GM18498 (cell line): ENCODE measurements at regions not wholly inside any gene's neighbourhood (a gene's known extent, or its start where the extent isn't known, plus 50 kb on each side); places are given as distances from the start of the nearest gene placed in this dataset.
"Not testable (repeated sequence)": the region's sequence is repeated elsewhere in the genome, so short reads cannot be mapped to it uniquely, and the experiment has no call there.

Experiments used
- ATAC-seq: cut with Tn5 transposase; IDR thresholded peaks from one replicate; pipeline ENCODE4 v1.9.1; 2021; ENCODE audit warnings: mild to moderate bottlenecking, moderate library complexity; ENCODE audit not compliant: unreplicated experiment

DNA sequence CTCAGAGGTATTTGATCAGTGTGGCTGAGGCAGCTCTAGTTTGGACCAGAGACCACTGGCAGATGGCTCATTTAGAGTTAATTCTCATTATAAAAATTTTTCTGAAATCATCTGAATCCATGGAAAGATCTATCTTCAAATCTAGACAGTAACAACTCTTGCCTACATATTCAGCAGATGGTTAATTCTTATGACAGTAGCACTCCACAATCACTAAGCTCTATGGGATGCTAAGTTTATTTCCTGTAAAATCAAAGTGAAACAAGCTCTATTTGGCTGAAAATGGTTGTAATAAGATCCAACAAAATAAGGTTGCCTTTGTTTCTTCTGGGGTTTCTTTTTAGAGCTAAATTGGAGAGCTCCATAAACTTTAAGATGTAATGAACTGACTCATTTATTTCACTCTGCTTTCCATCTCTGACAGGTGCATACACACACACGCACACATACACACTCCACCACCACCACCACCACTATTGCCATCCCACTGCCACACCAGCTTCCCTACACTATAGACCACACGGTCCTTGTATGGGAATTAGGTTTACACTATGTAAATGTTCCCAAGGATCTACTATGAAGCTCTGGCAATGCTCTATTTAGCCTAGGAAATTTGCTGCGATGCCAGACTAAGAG, 293.1 kb downstream of the RPAP3 start:
- no peak for ATAC-seq

DNA sequence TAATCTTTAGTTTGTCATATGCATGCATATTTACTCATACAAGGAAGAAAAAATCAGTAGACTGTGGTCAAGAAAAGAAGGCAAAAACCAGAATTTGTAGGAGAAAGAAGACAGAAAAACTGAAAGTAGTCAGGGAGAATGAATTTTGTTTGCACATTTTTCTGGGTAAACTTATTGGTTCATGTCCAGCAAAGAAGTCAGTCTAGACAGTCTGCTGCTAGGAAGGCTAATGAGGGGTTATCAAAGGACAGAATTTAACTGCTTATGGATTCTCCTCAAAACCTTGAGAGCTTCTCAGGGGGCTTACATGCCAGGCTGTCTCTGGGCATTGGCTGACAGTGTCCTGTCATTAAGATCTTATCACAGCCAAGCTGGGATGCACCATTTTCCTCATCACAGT, 293.9 kb downstream of the RPAP3 start:
- no peak for ATAC-seq

DNA sequence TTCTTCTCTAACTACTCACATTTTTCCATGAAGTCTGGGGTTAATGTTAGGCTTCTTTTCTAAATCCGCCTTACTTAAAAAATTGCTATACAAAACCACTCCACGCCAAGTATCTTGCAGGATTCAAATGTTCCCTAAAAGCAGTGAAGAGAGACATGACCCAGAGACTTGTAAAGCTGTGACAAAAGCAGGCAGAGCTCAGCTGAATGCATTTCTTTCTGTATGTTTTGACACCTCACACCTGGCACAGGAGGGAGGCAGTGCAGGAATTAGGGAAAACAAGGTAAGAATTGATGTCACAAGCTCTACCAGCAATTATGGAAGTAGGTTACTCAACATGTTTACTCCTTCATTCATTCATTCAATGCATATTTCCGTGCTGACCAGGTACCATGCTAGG, 295.0 kb downstream of the RPAP3 start:
- ATAC-seq = no peak

DNA sequence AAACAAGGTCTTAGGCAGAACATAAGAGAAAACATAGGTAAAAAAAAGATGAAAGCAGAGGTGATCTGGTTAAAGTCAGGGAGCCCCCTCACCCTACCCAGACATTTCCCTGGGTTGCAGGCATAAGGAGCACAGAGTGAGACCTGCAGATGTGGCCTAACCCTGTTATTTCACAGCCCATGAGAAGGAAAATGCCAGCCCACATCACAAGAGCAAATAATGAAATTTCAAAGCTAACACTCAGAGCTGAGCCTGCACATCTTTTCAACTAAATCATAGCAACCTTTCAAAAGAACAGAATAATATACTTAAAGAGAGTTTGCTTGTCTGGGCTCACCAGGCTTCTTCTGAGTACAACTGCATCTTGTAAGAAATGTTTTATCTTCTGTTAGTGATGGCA, 295.4 kb downstream of the RPAP3 start:
- ATAC-seq = no peak

DNA sequence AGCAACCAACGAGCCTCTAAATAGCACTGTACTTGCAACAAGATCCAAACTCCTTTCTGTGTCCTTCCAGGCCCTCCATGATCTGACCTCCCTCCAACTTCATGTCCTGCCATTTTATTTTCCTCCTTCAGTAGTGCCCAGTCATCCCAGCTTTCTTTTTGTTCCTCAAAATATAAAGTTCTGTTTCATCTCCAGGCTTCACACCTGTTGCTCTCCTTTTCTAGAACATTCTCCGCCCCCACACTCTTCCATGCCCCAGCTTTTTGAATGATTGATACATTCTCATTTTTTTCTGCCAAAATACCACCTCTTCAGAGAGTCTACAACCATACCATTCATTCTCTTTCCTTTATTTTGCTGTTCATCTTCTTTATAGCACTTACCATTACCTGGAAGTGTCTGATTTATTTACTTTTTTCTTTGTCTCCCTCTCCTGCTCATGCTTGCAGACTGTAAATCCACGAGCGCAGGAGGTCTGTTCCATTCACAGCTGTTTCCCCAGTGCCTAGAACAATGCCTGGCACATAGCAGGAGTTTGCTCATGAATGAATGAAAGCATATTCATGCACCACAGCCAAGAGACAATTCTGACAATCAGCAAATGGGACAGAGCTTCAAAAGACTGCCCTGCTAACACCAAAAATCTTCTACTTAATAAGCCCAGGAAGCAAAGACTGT, 296.4 kb downstream of the RPAP3 start:
- ATAC-seq = no peak

DNA sequence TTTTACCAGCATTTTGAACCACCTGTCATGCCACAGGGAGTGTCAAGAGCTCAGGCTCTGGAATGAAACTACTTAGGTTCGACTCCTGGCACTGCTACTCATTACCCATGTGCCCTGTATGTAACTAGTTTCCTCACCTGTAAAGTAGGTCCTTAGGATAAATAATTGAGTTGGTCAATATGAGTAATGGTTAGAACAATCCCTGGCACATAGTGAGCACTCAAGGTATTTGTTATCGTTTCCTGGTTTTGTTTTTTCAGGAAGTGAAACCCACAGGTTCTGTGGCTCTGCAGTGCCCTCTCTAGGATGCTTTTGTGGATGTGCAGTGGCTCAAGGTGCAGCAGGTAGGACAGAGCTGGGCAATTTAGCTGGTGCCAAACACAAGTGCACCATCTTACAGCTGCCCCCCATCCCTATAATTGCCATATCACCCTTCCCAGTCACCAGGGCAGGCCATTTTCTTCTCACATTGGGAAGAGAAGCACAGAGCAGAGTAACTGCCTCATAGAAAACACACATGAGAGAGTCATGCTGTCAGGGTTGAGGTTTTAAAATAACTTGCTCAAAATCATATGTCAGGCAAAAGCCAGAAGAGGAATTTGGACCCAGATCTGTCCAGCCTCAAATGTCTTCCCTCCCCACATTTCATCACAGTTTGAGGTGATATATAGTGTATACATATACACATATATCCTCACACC, 297.5 kb downstream of the RPAP3 start:
- peak; percentile 95 for ATAC-seq

DNA sequence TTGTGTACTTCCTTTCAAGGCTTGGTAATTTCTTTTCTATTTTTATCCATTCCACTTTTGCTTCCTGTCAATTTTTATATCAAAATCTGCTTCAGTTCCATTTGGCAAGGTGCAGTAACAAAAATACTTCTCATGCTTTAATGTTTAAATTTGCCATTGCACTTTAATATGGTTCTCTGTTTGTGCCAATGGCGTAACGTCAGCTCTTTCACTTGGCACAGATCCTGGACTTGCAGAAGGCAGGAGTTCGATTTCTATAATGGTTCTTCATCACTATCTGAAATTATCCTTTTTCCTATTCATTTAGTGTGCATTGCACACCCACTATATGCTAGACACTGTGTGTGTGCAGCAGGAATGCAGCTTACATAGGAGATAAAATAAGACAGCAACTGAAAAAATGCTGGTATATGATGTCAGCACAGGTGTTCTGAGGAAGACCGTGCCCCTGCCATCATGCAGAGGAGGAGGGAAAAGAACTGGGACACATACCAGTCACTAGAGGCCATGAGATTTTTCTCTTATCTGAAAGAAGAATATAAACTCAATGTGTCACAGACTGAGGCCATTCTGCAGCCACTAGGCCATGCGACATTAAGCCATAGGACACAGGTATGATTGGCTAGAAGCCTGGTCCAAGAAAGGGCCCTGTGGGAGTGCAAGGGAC, 298.2 kb downstream of the RPAP3 start:
- peak; percentile 32 for ATAC-seq

DNA sequence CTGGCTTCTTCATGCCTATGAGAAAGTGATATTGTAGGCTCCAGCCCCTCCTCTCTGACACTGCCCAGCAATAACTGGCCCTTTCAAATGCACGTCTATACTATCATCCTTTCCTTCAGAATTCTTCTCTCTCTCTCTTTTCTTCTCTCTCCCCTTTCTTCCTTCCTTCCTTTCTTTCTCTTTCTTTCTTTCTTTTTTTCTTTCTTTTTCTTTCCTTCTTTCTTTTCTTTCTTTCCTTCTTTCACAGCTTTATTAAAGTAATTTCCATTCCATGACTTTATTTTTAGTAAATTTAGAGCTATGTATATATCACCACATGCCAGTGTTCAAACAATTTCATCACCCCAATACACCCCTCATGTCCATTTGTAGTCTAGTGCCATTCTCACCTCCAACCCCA, 302.1 kb downstream of the RPAP3 start:
- no peak for ATAC-seq

DNA sequence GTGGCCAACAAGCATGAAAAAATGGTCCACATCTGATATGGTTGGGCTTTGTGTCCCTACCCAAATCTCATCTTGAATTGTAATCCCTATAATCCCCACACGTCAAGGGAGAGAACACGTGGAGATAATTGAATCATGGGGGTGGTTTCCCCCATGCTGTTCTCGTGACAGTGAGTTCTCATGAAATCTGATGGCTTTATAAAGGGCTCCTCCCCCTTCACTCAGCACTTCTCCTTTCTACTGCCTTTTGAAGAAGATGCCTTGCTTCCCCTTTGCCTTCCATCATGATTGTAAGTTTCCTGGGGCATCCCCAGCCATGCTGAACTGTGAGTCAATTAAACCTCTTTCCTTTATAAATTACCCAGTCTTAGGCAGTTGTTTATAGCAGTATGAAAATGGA, 304.6 kb downstream of the RPAP3 start:
- not testable (repeated sequence) for ATAC-seq

DNA sequence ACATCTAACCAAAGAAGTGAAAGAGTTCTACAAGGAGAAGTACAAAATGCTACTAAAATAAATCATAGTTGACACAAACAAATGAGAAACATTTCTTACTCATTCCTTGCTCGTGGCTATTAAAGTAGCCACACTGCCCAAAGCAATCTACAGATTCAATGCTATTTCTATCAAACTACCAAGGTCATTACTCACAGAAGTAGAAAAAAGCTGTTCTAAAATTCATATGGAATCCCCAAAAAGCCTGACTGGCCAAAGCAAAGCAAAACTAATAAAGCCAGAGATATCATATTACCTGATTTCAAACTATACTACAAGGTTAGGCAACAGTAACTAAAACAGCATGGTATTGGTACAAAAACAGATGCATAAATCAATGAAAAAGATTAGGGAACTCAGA, 305.6 kb downstream of the RPAP3 start:
- no peak for ATAC-seq

DNA sequence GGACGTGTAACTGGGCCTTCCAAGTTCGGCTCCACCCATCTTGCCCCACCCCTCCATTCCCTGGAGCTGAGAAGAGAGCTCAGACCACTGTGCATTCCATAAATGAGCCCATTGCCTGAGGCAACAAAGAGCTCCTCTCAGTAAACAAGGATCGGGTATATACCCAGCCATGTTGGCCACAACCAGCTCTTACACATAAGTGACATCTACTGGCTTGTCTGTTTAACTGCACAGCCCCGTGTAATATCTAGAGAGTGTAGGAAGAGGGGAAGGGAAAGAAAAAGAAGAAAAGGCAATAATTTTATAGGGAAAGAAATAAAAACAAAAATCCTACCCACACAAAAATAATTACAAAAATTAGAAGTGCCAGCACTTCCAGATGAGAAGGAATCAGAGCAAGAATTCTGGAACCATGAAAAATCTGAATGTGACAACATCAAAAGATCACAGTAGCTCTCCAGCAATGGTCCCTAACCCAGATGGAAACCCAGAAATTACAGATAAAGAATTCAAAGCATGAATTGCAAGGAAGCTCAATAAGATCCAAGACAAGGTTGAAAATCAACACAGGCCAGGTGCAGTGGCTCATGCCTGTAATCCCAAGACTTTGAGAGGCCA, 308.1 kb downstream of the RPAP3 start:
- ATAC-seq = peak; percentile 79

DNA sequence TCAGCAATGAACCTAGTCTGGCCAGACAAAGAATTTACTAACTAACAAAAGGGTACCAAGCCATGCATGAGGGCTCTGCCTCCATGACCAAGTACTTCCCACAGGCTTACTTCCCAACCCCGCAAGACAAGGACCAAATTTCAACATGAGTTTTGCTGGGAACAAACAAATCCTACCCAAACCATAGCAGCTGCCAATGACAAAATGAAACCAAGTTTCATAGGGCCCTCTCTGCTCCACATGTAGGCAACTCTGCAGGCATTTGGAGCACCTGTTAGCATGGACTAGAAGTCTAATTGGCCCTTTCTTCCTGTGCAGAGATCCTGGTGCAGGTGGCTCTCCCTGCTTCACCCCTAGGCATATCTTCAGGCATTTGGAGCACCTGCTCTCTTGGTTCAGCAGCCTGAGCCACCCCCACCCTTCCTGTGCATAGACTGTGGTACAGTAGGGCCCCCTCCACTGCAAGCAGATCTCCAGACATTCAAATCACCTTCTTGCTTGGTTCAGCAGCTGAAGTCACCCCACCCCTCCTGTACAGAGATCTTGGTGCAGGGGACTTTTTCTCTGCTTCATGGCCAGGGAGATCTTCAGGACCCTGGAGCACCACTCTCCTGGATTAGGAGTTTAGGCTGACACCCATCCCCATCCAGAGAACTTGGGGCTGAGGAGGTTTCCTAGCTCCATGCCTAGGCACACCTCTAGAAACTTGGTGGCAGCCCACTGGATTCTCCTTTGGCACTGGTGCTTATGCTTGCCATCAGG, 308.7 kb downstream of the RPAP3 start:
- ATAC-seq = no peak

DNA sequence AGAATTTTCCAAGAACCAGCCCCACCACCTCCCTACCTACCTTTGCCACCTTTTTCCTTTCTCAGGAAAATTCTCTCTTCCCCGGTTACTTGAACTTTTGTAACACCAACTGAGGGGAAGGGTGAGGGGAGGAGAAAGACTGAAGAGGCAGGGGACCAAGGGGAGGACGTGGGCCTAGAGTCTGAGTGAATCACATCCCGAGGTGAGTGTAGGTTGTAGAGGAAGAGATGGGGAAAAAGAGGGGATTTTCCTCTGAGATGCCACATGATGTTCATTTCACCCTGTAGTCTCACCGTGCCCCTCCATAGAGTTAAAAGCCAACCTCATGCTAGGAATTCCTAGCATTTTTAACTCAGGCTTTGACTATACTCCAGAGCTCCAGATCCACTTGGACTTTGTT, 311.8 kb downstream of the RPAP3 start:
- no peak for ATAC-seq

DNA sequence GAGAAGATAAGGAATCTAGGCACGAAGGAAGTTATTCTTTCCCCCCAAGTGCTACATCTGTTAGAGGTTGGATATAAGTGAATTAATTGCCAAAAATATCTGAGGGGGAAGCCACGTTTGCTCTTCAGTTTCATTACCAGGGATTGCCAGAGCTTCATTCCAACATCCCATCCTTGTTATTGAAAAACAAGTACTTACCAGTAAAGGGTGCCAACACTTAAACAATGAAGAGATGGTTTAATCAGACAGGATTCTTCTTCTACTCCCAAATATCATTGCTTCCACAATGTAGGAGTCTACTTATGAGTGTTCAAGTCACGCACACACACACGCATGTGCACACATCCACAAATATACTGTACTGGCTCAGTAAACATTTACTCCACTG, 312.4 kb downstream of the RPAP3 start:
- no peak for ATAC-seq

DNA sequence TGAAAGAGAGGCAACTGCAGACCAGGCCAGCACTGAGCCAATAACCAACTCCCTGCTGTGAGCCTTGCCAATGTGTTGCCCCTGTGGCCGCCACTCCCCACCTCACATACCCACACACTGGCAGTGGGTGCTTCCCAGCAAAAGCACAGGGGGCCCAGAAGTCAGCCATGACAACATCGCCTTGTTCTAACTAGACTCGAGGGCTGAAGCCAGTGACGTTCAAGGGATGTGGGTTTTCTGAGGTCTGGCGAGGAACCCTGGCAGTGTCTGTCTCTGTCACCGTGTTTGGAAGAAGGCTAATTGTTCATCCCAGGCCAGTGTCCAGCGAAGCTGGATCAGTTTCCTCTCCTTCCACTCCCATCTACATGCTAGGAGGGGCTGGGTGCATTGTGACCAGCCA, 311.8 kb upstream of the AMIGO2 start:
- ATAC-seq = no peak

DNA sequence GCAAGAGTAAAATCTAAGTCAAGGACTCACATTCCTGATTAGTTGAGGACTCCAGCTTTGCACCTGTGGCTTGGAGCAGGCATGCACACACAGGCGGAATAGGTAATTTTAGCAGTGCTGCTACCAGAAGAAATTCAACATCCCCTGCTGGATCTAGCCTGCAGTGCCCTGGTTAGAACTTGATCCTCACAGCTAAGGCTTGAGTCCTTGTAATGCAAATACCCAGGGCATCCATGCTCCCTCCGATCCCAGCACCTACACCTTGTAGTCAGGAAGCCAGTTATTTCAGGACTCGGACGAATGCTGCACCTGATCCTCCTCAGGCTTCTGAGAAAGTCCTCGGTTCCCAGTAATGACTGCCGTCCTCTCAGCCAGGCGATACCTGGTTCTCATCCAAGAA, 309.0 kb upstream of the AMIGO2 start:
- no peak for ATAC-seq

DNA sequence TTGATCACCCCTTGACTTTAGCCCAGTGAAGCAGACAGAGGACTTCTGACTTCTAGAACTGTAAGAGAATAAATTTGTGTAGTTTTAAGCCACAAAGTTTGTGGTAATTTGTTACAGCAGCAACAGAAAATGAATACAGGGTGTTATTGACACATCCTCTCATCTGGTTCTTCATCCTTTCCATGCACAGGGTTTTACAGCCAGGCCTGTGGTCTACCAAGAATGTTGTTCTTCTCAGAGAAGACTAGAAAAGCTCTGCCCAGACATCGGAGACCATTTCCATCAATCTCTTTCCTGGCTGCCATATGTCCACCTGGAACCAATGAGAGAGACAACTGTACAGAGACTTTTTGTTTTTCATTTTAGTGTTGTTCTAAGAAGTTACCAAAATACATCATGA, 308.2 kb upstream of the AMIGO2 start:
- no peak for ATAC-seq

DNA sequence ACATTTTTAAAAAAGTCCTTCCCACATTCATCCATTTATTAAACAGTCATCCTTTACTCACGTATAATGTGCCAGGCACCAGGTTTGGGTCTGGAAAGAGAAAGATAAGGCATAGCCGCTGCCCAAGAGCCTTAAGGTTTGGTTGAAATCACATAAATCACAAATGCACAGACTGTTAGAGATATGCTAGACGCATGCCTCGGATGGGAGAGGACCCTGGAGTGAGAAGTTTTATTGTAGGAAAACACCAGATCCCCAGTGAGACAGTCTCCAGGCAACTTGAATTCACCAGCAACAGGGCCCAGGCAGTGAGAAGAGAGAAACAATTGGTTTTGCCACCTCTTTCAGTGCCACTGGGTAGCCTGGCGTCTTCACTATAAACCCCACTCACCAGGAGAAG, 305.9 kb upstream of the AMIGO2 start:
- no peak for ATAC-seq

DNA sequence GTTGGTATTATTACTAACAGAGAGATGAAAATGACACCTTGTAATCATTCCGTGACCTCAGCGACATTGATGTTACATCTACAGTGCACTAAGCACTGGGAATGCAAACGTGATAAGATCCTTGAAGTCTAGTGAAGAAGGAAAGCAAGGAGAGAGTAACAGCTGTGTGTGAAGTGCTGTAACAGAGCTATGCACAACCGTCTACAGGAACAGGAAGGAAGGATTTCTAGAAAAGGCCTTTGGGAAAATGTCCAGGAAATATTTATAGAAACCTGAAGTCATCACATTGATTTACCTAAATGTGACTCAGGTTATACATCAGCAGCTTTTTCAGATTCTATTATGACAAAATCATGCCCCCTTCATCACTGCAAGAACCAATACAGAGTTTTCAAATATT, 304.2 kb upstream of the AMIGO2 start:
- no peak for ATAC-seq

DNA sequence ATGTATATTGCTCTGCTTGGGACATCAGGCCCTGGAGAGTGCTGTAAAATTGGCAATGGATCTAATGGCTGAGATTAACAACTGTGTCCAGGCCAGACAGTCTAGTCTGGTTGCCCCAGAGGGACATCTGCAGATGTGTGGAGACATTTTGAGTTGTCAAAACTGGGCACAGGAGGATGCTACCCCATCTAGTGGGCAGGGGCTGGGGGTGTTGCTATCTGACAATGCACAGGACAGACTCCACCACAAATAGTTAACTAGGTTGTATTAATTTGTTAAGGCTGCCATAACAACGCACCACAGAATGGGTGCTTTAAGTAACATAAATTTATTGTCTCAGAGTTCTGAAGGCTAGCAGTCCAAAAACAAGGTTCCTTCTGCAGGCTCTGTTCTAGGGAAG, 302.5 kb upstream of the AMIGO2 start:
- ATAC-seq = no peak

DNA sequence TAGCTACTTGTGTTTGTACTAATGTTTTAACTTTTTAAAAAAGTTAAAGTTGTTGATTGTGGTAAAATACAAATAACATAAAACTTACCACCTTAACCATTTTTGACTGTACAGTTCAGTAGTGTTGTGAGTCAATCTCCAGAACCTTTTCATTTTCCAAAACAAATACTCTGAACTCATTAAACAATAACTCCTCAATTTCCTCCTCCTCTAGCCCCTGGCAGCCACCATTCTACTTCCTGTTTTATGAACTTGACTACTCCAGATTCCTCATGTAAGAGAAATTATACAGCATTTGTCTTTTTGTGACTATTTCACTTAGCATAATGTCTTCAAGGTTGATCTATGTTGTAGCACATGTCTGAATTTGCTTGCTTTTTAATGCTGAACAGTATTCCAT, 299.1 kb upstream of the AMIGO2 start:
- ATAC-seq = no peak
